ENCODE measurements at regions not wholly inside any gene's neighbourhood (a gene's known extent, or its start where the extent isn't known, plus 50 kb on each side); places are given as distances from the start of the nearest gene placed in this dataset.
A peak's percentile ranks its signal among the peaks of the same experiment; 100 is the strongest.

DNA sequence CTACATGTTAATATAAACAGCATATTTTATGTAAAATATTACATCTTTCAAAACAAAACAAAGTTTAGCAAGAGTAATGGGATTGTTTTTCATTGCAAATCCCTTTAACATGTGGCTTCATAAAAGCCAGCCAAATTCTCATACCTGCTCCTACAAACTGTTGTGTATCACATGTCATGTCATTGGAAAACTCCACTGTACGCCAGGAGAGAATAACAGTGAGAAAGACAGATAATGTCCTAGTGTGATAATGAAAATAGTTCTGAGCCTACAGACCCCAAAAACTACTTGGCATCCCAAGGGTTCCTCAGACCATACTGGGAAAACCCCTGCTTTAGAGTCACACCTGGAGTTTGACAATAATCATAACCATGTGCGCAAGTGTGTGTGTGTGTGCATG, 182.7 kb upstream of the HNRNPA3 start:
- intact Hi-C loops (cut with micrococcal nuclease; ENCODE audit: unreplicated experiment): no loop called here
- POLR2A ChIA-PET (ENCODE audit: low non-redundant PET): no interaction called here
- BruUV-seq (replicated peaks): no TSS peak

GRCh38 chr2:177030451-177031105, 182.0 kb upstream of the HNRNPA3 start:
- ChIA-PET POLR2A (ENCODE audit: low non-redundant PET) (no interaction called here), CTCF (interaction anchor here (0.8 kb wide), 1 partner anchor 213 kb away, joined by 4 read pairs; no protein-coding TSS in a partner anchor)
- intact Hi-C loops (cut with micrococcal nuclease; ENCODE audit: unreplicated experiment): no loop called here

More for the DNA sequence above, 182.7 kb upstream of the HNRNPA3 start:
- Histone ChIP-seq H3K27me3 (replicated peaks; ENCODE audit: insufficient read depth, low read depth, low read length, poor library complexity) (no peaks in the 10 kb centered on the region), H3K4me3 (ENCODE audit: low read depth, low read length, poor library complexity, severe bottlenecking) (no peak overlapping the region), H3K9me3 (ENCODE audit: low read depth, low read length, poor library complexity, severe bottlenecking) (no peaks in the 10 kb centered on the region), H3K4me1 (ENCODE audit: insufficient read depth, low read length, poor library complexity, severe bottlenecking) (peaks cover 9% of the 10 kb centered on the region), H3K27ac (ENCODE audit: low read depth, low read length, poor library complexity, severe bottlenecking) (no peak overlapping the region), H3K36me3 (ENCODE audit: insufficient read depth, low read length, poor library complexity, severe bottlenecking) (no peaks in the 10 kb centered on the region)
- CTCF ChIA-PET: no interaction called here
- no peak for DNase-seq (ENCODE audit: low spot score)
- no peak for TF ChIP-seq EZH2 (IDR thresholded peaks at IDR 0.05; ENCODE audit: borderline replicate concordance, low read depth, low read length, poor library complexity, severe bottlenecking)
- TF ChIP-seq CTCF (conservative IDR thresholded peaks at IDR 0.05; ENCODE audit: low read depth, low read length): no peak

DNA sequence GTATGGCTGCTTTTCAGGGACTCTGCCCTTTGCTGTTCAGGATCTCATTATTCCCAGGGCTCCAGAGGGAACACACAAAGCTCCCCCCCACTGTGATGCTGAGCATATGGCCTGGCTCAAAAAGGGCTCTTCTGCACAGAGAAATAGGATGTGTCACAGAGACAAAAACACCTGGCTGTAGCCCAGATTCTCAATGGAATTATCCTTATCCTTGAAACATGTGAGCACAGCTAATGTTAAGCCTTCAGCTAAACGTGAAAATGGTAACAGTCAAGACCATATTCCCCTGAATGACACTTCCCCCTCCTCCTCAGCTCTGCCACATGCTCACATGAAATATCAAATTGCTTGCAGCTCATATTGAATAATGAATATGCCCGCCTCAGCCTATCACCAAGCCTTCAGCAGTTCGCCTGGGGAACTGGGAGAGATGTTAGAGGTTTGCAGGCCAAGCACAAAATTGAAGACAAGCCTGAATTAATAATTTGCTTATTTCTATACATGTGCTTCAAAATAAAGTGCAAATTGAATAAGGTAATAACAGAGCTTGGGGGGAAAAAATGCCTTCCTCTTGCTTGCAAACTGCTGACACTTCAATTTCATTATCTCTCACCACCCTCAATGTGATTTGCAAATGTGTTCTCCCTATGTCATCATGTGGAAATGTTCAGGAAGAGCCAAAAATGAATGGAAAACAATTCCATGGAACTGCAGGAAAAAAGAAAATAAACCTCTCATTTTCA, 181.0 kb upstream of the HNRNPA3 start:
- intact Hi-C loops (cut with micrococcal nuclease; ENCODE audit: unreplicated experiment): no loop called here
- Histone ChIP-seq H3K27ac (ENCODE audit: low read depth, low read length, poor library complexity, severe bottlenecking) (no peak overlapping the region), H3K4me3 (ENCODE audit: low read depth, low read length, poor library complexity, severe bottlenecking) (no peak overlapping the region), H3K27me3 (replicated peaks; ENCODE audit: insufficient read depth, low read depth, low read length, poor library complexity) (no peaks in the 10 kb centered on the region), H3K4me1 (ENCODE audit: insufficient read depth, low read length, poor library complexity, severe bottlenecking) (peaks cover 9% of the 10 kb centered on the region), H3K36me3 (ENCODE audit: insufficient read depth, low read length, poor library complexity, severe bottlenecking) (no peaks in the 10 kb centered on the region), H3K9me3 (ENCODE audit: low read depth, low read length, poor library complexity, severe bottlenecking) (no peaks in the 10 kb centered on the region)
- POLR2A ChIA-PET (ENCODE audit: low non-redundant PET): no interaction called here
- no peak for DNase-seq (ENCODE audit: low spot score)
- CTCF ChIA-PET: interaction anchor here (0.8 kb wide), 1 partner anchor 214 kb away, joined by 4 read pairs; no protein-coding TSS in a partner anchor
- BruUV-seq (replicated peaks): no TSS peak
- no peak for TF ChIP-seq EZH2 (IDR thresholded peaks at IDR 0.05; ENCODE audit: borderline replicate concordance, low read depth, low read length, poor library complexity, severe bottlenecking)
- TF ChIP-seq CTCF (conservative IDR thresholded peaks at IDR 0.05; ENCODE audit: low read depth, low read length): no peak

More at GRCh38 chr2:177030451-177031105, 182.0 kb upstream of the HNRNPA3 start:
- Histone ChIP-seq H3K9me3 (ENCODE audit: low read depth, low read length, poor library complexity, severe bottlenecking) (no peaks in the 10 kb centered on the region), H3K4me3 (ENCODE audit: low read depth, low read length, poor library complexity, severe bottlenecking) (no peak overlapping the region), H3K27ac (ENCODE audit: low read depth, low read length, poor library complexity, severe bottlenecking) (no peak overlapping the region), H3K36me3 (ENCODE audit: insufficient read depth, low read length, poor library complexity, severe bottlenecking) (no peaks in the 10 kb centered on the region), H3K27me3 (replicated peaks; ENCODE audit: insufficient read depth, low read depth, low read length, poor library complexity) (no peaks in the 10 kb centered on the region), H3K4me1 (ENCODE audit: insufficient read depth, low read length, poor library complexity, severe bottlenecking) (peaks cover 9% of the 10 kb centered on the region)
- DNase-seq (ENCODE audit: low spot score): peak; percentile 27
- no peak for TF ChIP-seq CTCF (conservative IDR thresholded peaks at IDR 0.05; ENCODE audit: low read depth, low read length)
- no peak for TF ChIP-seq EZH2 (IDR thresholded peaks at IDR 0.05; ENCODE audit: borderline replicate concordance, low read depth, low read length, poor library complexity, severe bottlenecking)
- no TSS peak for BruUV-seq (replicated peaks)
